Activated CD4-positive, alpha-beta T cell treated with anti-CD3 and anti-CD28 coated beads, Interleukin-2, amount 10 ng/mL, durations not matched to agents 7 days and 5 days (primary cell): ENCODE measurements at regions not wholly inside any gene's neighbourhood (a gene's known extent, or its start where the extent isn't known, plus 50 kb on each side); places are given as distances from the start of the nearest gene placed in this dataset.
A peak's percentile ranks its signal among the peaks of the same experiment; 100 is the strongest.

Experiments used
- CTCF ChIA-PET: fragments of 350-600 bp; sonication (Branson Sonifier 250); formaldehyde crosslinking; loops from one replicate; lab custom pipeline; 2021; ENCODE audit warnings: antibody characterized with exemption; lab: Charles Lee
- POLR2A ChIA-PET: fragments of 350-600 bp; sonication (Branson Sonifier 250); formaldehyde crosslinking; loops from one replicate; lab custom pipeline; 2021; ENCODE audit warnings: antibody characterized with exemption; lab: Charles Lee
- DNase-seq: peaks from one replicate; pipeline ENCODE4 v3.0.0-alpha.2; 2020
- H3K27ac Mint-ChIP-seq: one replicate; pipeline ENCODE4 v1.8.0; 2021; ENCODE audit warnings: mild to moderate bottlenecking, moderate library complexity, mixed read lengths
- H3K27me3 Mint-ChIP-seq: one replicate; pipeline ENCODE4 v1.8.0; 2021; ENCODE audit warnings: mixed read lengths
- H3K36me3 Mint-ChIP-seq: one replicate; pipeline ENCODE4 v1.8.0; 2021; ENCODE audit warnings: low read depth, mixed read lengths
- H3K4me1 Mint-ChIP-seq: one replicate; pipeline ENCODE4 v1.8.0; 2021; ENCODE audit warnings: mixed read lengths
- H3K4me3 Mint-ChIP-seq: one replicate; pipeline ENCODE4 v1.8.0; 2021; ENCODE audit warnings: mild to moderate bottlenecking, moderate library complexity, mixed read lengths
- H3K9me3 Mint-ChIP-seq: one replicate; pipeline ENCODE4 v1.8.0; 2021; ENCODE audit warnings: mixed read lengths

DNA sequence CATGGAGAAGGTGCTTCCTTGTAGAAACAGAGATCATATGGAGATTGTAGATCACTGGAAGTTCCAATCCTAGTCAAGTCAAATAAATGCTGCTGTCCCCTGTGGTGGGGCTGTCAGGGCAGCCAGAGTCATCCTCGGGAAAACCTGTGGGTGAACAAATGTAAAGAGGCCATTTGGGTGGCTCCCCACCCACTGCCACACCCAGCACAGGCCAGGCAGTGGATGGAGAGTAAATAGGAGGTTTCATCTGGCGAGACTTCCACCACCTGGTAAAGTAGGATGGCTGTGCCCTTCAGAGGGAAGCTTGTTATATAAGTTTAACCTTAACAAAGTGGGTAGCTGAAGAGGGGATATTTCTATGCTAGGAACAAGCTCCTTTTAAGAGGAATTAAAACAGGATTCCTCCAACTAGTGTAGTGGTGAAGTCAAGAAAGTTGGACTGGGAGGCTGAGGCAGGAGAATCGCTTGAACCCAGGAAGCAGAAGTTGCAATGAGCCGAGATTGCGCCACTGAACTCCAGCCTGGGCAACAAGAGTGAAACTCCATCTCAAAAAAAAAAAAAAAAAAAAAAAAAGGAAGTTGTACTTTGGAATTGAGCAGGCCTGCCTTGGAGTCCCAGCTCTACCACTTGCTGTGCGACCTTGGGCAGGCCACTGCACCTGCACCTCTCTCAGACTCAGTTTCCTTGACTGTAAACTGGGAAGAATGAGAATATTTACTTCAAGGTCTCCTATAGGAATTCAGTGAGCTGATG, 273.7 kb downstream of the PTTG2 start:
- no peak for DNase-seq
- no peaks in the 10 kb centered on the region for H3K4me1 Mint-ChIP-seq
- no peaks in the 10 kb centered on the region for H3K36me3 Mint-ChIP-seq
- H3K27me3 Mint-ChIP-seq: peaks cover 3% of the 10 kb centered on the region
- H3K27ac Mint-ChIP-seq: no peak overlapping the region
- POLR2A ChIA-PET: interaction anchor here (0.6 kb wide), 1 partner anchor 136 kb away, joined by 3 read pairs; no protein-coding TSS in a partner anchor
- H3K4me3 Mint-ChIP-seq: no peak overlapping the region
- CTCF ChIA-PET: interaction anchor here (0.6 to 0.7 kb wide), 2 partner anchors 9 to 89 kb away, joined by 3 read pairs; no protein-coding TSS in a partner anchor
- peaks cover 3% of the 10 kb centered on the region for H3K9me3 Mint-ChIP-seq

GRCh38 chr4:38235354-38235753, 275.2 kb downstream of the PTTG2 start:
- CTCF ChIA-PET: no interaction called here
- H3K27me3 Mint-ChIP-seq: peaks cover 3% of the 10 kb centered on the region
- H3K27ac Mint-ChIP-seq: no peak overlapping the region
- peaks cover 3% of the 10 kb centered on the region for H3K9me3 Mint-ChIP-seq
- POLR2A ChIA-PET: no interaction called here
- no peaks in the 10 kb centered on the region for H3K4me1 Mint-ChIP-seq
- H3K36me3 Mint-ChIP-seq: no peaks in the 10 kb centered on the region
- H3K4me3 Mint-ChIP-seq: no peak overlapping the region
- DNase-seq: no peak

DNA sequence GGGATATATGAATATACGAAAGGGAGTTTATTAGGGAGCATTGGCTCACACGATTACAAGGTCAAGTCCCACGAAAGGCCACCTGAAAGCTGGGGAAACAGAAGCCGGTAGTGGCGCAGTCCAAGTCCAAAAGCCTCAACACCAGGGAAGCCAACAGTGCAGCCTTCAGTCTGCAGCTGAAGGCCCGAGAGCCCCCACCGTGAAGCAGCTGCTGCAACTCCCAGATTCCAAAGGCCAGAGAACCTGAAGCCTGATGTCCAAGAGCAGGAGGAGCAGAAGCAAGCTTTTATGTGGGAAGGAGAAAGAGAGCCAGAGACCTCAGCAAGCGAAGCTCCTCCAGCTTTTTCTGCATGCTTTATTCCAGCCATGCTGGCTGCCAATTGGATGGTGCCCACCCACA, 275.8 kb downstream of the PTTG2 start:
- CTCF ChIA-PET: no interaction called here
- H3K27ac Mint-ChIP-seq: no peak overlapping the region
- H3K27me3 Mint-ChIP-seq: peaks cover 3% of the 10 kb centered on the region
- peaks cover 3% of the 10 kb centered on the region for H3K9me3 Mint-ChIP-seq
- H3K4me3 Mint-ChIP-seq: no peak overlapping the region
- H3K4me1 Mint-ChIP-seq: no peaks in the 10 kb centered on the region
- no peak for DNase-seq
- no peaks in the 10 kb centered on the region for H3K36me3 Mint-ChIP-seq
- POLR2A ChIA-PET: no interaction called here

DNA sequence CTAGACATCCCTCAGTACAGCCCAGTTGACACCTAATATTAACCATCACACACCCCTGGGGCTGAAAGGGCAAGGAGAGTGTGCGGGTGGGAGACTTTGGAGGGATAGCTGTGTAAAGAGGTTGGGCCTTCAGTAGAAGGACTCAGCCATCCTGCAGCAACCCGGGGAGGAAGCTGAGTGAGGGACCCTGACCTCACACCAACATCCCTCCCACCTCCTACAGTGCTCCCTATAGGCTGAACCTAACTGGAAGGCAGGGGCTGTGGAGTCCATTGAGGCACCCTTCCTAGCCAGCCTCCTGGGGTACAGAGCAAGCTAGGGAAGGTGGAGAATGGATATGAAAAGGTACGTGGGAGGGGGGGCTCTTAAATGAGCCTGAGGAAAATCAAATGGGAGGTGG, 276.3 kb downstream of the PTTG2 start:
- no peak for DNase-seq
- H3K4me1 Mint-ChIP-seq: no peaks in the 10 kb centered on the region
- no peaks in the 10 kb centered on the region for H3K36me3 Mint-ChIP-seq
- no peak overlapping the region for H3K27ac Mint-ChIP-seq
- H3K4me3 Mint-ChIP-seq: no peak overlapping the region
- ChIA-PET CTCF (no interaction called here), POLR2A (no interaction called here)
- peaks cover 3% of the 10 kb centered on the region for H3K27me3 Mint-ChIP-seq
- peaks cover 3% of the 10 kb centered on the region for H3K9me3 Mint-ChIP-seq

DNA sequence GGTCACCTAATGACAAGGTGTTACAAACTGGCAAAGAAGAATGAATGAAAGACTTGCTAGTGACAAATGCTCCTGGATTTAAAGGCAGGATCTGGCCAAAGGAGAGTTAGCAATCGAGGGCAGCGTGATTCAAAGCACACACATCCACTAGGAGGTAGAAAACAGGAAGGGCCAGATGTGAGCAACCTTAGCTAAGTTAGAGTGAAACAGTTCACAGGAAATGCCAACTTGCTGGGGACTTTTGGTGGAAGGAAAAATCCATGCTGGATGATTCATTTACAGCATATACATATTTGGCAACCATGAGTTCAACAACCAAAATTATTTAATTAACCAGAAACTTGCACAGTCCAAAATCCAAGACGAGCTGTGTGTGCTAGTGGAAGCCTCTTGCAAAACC, 276.9 kb downstream of the PTTG2 start:
- DNase-seq: no peak
- POLR2A ChIA-PET: no interaction called here
- no peak overlapping the region for H3K27ac Mint-ChIP-seq
- peaks cover 3% of the 10 kb centered on the region for H3K27me3 Mint-ChIP-seq
- CTCF ChIA-PET: interaction anchor here (1.0 kb wide), 1 partner anchor 9 kb away, joined by 3 read pairs; no protein-coding TSS in a partner anchor
- H3K4me3 Mint-ChIP-seq: no peak overlapping the region
- peaks cover 3% of the 10 kb centered on the region for H3K4me1 Mint-ChIP-seq
- no peaks in the 10 kb centered on the region for H3K36me3 Mint-ChIP-seq
- H3K9me3 Mint-ChIP-seq: peaks cover 5% of the 10 kb centered on the region

DNA sequence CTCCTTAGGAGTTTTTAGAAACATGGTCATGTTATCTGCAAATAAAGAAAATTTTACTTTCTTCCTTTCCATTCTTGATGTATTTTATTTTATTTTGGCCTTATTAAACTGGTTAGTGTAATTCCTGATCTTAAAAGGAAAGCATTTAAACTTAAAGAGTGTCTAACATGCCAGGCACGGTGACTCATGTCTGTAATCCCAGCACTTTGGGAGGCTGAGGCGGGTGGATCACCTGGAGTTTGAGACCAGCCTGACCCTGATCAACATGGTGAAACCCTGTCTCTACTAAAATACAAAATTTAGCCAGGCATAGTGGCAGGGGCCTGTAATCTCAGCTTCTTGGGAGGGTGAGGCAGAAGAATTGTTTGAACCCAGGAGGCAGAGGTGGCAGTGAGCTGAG, 281.3 kb downstream of the PTTG2 start:
- Mint-ChIP-seq H3K27me3 (no peaks in the 10 kb centered on the region), H3K9me3 (peaks cover 4% of the 10 kb centered on the region), H3K4me1 (peaks cover 18% of the 10 kb centered on the region), H3K36me3 (no peaks in the 10 kb centered on the region), H3K4me3 (no peak overlapping the region), H3K27ac (no peak overlapping the region)
- no peak for DNase-seq
- ChIA-PET POLR2A (no interaction called here), CTCF (no interaction called here)

GRCh38 chr4:38242101-38242500, 281.9 kb downstream of the PTTG2 start:
- CTCF ChIA-PET: interaction anchor here (0.7 to 1.1 kb wide), 2 partner anchors 8 to 176 kb away, joined by 3 to 4 read pairs; no protein-coding TSS in a partner anchor
- no peaks in the 10 kb centered on the region for H3K27me3 Mint-ChIP-seq
- H3K9me3 Mint-ChIP-seq: peaks cover 4% of the 10 kb centered on the region
- peaks cover 18% of the 10 kb centered on the region for H3K4me1 Mint-ChIP-seq
- no peak for DNase-seq
- POLR2A ChIA-PET: no interaction called here
- H3K4me3 Mint-ChIP-seq: no peak overlapping the region
- no peaks in the 10 kb centered on the region for H3K36me3 Mint-ChIP-seq
- H3K27ac Mint-ChIP-seq: no peak overlapping the region

DNA sequence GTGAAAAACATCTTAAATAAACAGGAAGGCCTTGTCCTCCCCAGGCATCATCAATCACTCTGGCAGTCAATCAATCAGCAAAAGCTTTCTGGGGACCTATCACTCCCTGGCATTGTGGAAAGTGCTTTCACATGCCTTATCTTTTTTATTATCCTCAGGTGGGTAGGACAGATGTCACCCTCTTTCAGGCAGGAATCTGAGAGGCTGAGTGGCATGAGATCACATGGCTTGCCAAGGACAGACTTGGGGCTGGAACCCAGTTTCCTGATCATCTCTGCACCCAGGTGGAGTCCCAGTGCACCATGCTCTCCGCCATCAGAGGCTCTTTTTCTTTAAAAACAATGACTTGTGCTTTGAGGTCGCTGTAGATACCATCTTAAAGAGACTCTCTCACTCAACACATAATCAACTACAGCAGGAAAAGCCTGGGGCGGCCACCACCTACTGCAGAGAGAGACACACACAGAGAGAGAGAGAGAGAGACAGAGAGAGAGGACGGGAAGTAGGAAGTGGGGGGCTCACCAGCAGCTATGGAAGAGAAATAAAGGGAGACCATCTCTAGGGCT, 282.7 kb downstream of the PTTG2 start:
- ChIA-PET CTCF (interaction anchor here (0.7 to 1.1 kb wide), 3 partner anchors 9 to 175 kb away, joined by 3 to 4 read pairs (median 3); no protein-coding TSS in a partner anchor), POLR2A (no interaction called here)
- DNase-seq: peak; percentile 20
- Mint-ChIP-seq H3K4me3 (no peak overlapping the region), H3K4me1 (peaks cover 18% of the 10 kb centered on the region), H3K36me3 (no peaks in the 10 kb centered on the region), H3K9me3 (peaks cover 4% of the 10 kb centered on the region), H3K27ac (peak overlapping the region; percentile 85), H3K27me3 (no peaks in the 10 kb centered on the region)

DNA sequence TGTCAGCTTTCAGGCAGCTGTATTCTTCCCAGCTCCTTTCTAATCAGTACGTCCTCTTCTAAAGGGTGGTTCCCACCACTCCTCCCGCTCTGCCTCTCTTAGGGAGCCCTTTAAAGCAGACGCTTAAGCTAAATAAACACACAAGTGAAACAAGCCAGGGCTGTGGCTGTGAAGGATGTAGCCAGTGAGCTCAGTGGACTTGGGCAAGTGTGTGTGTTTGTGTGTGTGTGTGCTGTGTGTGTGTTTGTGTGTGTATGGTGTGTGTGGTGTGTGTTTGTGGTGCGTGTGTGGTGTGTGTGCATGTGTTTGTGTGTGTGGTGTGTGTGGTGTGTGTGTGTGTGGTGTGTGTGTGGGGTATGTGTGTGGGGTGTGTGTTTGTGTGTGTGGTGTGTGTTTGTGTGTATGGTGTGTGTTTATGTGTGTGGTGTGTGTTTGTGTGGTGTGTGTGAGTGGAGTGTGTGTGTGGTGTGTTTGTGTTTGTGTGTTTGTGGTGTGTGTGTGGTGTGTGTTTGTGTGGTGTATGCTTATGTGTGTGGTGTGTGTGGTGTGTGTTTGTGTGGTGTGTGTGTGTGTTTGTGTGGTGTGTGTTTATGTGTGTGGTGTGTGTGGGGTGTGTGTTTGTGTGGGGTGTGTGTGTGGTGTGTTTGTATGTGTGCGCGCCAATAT, 283.3 kb downstream of the PTTG2 start:
- no peaks in the 10 kb centered on the region for H3K36me3 Mint-ChIP-seq
- H3K27ac Mint-ChIP-seq: peak overlapping the region; percentile 85
- CTCF ChIA-PET: interaction anchor here (1.1 kb wide), 2 partner anchors 10 to 11 kb away, joined by 3 read pairs; no protein-coding TSS in a partner anchor
- no peaks in the 10 kb centered on the region for H3K27me3 Mint-ChIP-seq
- DNase-seq: no peak
- peaks cover 18% of the 10 kb centered on the region for H3K4me1 Mint-ChIP-seq
- POLR2A ChIA-PET: no interaction called here
- peaks cover 7% of the 10 kb centered on the region for H3K9me3 Mint-ChIP-seq
- no peak overlapping the region for H3K4me3 Mint-ChIP-seq

DNA sequence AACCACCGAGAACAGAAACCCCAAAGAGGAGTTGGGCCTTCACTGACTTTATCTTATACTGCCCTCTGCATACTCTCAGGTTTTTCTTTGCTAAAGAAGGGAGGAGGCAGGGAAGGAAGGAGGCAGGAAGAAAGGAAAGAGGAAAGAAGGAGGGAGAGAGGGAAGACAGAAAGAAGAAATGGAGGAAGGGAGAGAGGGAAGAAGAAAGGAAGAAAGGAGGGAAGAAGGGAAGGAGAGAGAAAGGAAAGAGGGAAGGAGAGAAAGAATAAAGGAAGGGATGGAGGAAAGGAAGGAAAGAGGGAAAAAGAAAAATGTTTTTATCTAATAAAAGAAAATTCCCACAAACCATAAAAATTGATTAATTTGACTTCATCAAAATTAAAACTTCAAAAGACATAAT, 294.6 kb downstream of the PTTG2 start:
- Mint-ChIP-seq H3K27me3 (peaks cover 8% of the 10 kb centered on the region), H3K27ac (no peak overlapping the region), H3K36me3 (peaks cover 9% of the 10 kb centered on the region), H3K4me1 (no peaks in the 10 kb centered on the region), H3K9me3 (peaks cover 27% of the 10 kb centered on the region), H3K4me3 (no peak overlapping the region)
- ChIA-PET CTCF (no interaction called here), POLR2A (no interaction called here)
- no peak for DNase-seq

DNA sequence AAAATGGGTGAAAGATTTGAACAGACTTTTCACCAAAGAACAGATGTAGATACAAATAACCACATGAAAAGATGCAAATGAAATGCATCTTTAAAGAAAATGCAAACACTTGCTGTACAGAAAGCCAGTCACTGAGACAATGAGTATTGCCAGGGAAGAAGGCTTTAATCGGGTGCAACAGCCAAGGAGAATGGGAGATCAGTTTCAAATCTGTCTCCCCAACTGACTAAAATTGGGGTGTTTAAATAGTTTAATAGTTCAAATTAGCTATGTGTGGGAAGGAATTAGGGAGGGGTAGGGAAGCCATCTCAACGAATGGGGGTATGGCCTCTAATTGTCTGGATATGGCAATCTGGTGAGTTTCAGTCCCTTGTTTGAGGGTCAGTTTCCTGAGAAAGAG, 295.4 kb downstream of the PTTG2 start:
- CTCF ChIA-PET: no interaction called here
- DNase-seq: no peak
- Mint-ChIP-seq H3K27me3 (peaks cover 8% of the 10 kb centered on the region), H3K4me3 (no peak overlapping the region), H3K27ac (no peak overlapping the region), H3K36me3 (peaks cover 9% of the 10 kb centered on the region), H3K4me1 (no peaks in the 10 kb centered on the region), H3K9me3 (peaks cover 24% of the 10 kb centered on the region)
- POLR2A ChIA-PET: no interaction called here

DNA sequence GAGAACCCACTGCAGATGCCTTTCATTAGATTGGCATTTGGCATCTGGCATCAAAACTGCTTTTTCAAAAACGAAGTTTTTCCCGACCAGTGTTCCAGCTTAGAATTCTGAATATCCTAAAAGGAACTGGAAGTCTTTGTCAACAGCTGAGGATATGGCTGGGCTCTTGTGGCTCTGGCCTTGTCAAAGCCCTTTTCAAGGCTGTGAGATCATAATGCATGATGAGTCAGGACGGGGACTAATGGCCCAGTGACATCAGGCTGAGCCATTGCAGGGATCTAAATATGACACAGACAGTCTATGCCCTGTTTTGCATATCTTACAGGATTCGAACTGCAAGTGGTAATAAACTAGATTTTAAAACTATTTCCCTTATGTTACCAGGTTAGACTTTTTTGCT, 306.4 kb downstream of the PTTG2 start:
- ChIA-PET POLR2A (no interaction called here), CTCF (no interaction called here)
- Mint-ChIP-seq H3K27me3 (peaks cover under 1% of the 10 kb centered on the region), H3K27ac (no peak overlapping the region), H3K4me3 (no peak overlapping the region), H3K4me1 (no peaks in the 10 kb centered on the region), H3K36me3 (no peaks in the 10 kb centered on the region), H3K9me3 (no peaks in the 10 kb centered on the region)
- no peak for DNase-seq
